Chondrocyte (in vitro differentiated cells): ENCODE measurements at regions not wholly inside any gene's neighbourhood (a gene's known extent, or its start where the extent isn't known, plus 50 kb on each side); places are given as distances from the start of the nearest gene placed in this dataset.

Source experiments
- DNase-seq: peaks from one replicate; pipeline ENCODE4 v3.0.0; 2021; ENCODE audit warnings: mixed read lengths, low spot score
- H3K27ac Mint-ChIP-seq: one replicate; pipeline ENCODE4 v1.8.0; 2021; ENCODE audit warnings: mild to moderate bottlenecking, moderate library complexity, mixed read lengths; ENCODE audit not compliant: unreplicated experiment
- H3K27me3 Mint-ChIP-seq: 2 replicates; pipeline ENCODE4 v1.8.0; 2021; ENCODE audit warnings: low read depth, mixed read lengths
- H3K36me3 Mint-ChIP-seq: 2 replicates; pipeline ENCODE4 v1.8.0; 2021; ENCODE audit warnings: low read depth, mixed read lengths
- H3K4me1 Mint-ChIP-seq: 2 replicates; pipeline ENCODE4 v1.8.0; 2021; ENCODE audit warnings: low read depth, mild to moderate bottlenecking, mixed read lengths
- H3K4me3 Mint-ChIP-seq: one replicate; pipeline ENCODE4 v1.8.0; 2021; ENCODE audit warnings: mild to moderate bottlenecking, moderate library complexity, mixed read lengths; ENCODE audit not compliant: unreplicated experiment
- H3K9me3 Mint-ChIP-seq: 2 replicates; pipeline ENCODE4 v1.8.0; 2021; ENCODE audit warnings: low read depth, mixed read lengths
- TF ChIP-seq, protein P1 (sequence below): fragments of 200-600 bp; sonication (generic); IDR thresholded peaks from 2 replicates; pipeline ENCODE4 v1.5.0; 2021; ENCODE audit warnings: antibody characterized with exemption, mild to moderate bottlenecking, moderate library complexity

DNA sequence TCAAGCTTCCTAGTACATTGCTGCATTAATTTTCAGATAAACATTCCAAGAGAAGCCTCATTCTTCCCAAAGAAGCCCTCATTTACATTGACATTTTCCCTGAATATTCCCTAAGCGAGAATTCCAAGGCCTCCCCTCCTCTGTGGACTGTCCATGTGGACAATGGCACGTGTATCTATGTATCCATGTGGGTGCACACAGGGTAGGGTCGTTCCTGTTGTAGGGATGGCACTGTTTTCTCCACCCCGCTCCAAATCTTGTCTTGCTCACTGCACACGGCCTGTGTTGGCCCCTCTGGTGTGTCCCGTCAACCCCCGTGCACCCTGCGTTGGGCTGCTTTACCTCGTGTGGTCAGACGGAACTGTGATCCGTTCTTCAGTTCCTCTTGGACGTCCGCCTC is 104.7 kb upstream of the IRX2 start:
- Mint-ChIP-seq H3K4me1 (no peaks in the 10 kb centered on the region), H3K27ac (no peak overlapping the region), H3K9me3 (no peaks in the 10 kb centered on the region), H3K4me3 (no peak overlapping the region), H3K36me3 (no peaks in the 10 kb centered on the region), H3K27me3 (no peaks in the 10 kb centered on the region)
- DNase-seq: no peak
- TF ChIP-seq, protein P1, sequence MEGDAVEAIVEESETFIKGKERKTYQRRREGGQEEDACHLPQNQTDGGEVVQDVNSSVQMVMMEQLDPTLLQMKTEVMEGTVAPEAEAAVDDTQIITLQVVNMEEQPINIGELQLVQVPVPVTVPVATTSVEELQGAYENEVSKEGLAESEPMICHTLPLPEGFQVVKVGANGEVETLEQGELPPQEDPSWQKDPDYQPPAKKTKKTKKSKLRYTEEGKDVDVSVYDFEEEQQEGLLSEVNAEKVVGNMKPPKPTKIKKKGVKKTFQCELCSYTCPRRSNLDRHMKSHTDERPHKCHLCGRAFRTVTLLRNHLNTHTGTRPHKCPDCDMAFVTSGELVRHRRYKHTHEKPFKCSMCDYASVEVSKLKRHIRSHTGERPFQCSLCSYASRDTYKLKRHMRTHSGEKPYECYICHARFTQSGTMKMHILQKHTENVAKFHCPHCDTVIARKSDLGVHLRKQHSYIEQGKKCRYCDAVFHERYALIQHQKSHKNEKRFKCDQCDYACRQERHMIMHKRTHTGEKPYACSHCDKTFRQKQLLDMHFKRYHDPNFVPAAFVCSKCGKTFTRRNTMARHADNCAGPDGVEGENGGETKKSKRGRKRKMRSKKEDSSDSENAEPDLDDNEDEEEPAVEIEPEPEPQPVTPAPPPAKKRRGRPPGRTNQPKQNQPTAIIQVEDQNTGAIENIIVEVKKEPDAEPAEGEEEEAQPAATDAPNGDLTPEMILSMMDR: no peak

DNA sequence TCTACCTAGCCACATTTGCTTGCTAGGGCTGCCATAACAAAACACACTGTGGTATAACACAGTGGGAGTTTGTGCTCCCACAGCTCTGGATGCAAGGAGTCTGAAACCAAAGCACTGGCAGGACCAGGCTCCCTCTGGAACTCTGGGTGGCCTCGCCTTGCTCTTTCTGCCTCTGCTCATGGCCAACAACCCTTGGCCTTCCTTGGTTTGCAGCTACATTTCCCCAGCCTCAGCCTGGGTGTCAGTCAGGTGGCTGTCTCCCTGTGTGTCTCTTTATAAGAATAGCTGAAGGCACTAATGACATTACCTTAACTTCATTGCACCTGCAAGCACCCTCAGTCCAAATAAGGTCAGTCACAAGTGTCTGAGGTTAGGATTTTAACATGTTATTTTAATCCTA is 101.0 kb upstream of the IRX2 start:
- Mint-ChIP-seq H3K36me3 (no peaks in the 10 kb centered on the region), H3K27ac (no peak overlapping the region), H3K27me3 (peaks cover 6% of the 10 kb centered on the region), H3K9me3 (no peaks in the 10 kb centered on the region), H3K4me3 (no peak overlapping the region), H3K4me1 (no peaks in the 10 kb centered on the region)
- TF ChIP-seq, protein P1: no peak
- no peak for DNase-seq

DNA sequence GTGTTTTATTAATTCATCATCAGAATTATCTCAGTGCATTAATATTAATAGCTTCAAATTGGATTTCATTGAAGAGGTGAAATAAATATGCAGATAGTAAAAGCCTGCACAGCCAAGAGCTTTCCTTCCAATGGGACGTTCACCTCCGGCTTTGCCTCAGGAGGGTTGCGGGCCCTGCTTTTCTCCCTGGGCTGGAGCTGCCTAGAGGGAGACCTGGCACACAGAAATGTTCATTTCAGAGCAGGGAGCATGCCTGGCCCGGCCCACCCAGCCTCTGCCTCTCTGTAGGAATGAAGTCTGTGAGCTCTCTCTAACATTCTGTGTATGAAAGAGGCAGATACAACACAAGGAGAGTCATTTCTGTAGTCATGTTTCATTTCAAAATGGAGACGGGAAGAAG is 100.4 kb upstream of the IRX2 start:
- TF ChIP-seq, protein P1: no peak
- no peak for DNase-seq
- H3K27me3 Mint-ChIP-seq: peaks cover 6% of the 10 kb centered on the region
- H3K4me1 Mint-ChIP-seq: no peaks in the 10 kb centered on the region
- H3K9me3 Mint-ChIP-seq: no peaks in the 10 kb centered on the region
- no peak overlapping the region for H3K27ac Mint-ChIP-seq
- H3K36me3 Mint-ChIP-seq: no peaks in the 10 kb centered on the region
- H3K4me3 Mint-ChIP-seq: no peak overlapping the region

DNA sequence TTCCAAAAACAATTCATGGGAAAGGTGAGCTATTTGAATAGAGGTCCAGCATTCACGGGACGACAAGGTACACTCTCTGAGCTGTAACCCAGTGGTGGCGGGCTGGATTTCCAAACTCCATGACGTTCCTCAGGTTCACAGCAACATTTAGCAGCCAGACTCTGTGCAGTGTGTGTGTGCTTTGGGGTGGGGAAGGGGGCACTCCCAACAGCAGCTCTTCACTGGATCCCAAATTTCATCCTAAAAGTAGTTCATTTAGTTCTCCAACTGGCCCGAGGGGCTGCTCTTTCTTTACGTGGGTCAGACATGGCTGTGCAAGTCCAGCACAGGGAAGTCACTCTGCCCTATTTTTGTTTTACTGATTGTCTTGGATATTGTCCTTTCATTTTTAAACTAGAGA is 98.0 kb upstream of the IRX2 start:
- DNase-seq: no peak
- TF ChIP-seq, protein P1: no peak
- H3K9me3 Mint-ChIP-seq: no peaks in the 10 kb centered on the region
- peaks cover 6% of the 10 kb centered on the region for H3K27me3 Mint-ChIP-seq
- H3K4me3 Mint-ChIP-seq: no peak overlapping the region
- H3K4me1 Mint-ChIP-seq: no peaks in the 10 kb centered on the region
- no peak overlapping the region for H3K27ac Mint-ChIP-seq
- no peaks in the 10 kb centered on the region for H3K36me3 Mint-ChIP-seq

DNA sequence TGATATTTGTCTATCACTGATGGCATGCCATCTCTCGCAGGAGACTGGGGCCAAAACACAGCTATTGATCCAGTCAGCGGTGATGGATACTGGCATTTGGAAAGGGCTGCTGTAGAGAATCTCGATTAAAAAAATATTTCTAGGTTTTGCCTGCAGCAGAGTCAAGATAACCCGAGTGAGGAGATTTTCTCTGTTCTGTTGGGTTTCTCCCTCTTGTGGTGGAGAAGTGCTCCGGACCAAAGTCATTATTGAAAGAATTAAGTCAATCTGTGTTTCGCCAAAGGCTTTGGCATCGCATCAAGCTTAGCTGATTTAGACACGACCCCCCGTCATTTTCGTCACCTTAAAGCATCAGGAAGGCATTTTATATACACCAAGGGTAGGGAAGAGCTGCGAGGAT is 97.1 kb upstream of the IRX2 start:
- Mint-ChIP-seq H3K4me1 (no peaks in the 10 kb centered on the region), H3K36me3 (no peaks in the 10 kb centered on the region), H3K27ac (no peak overlapping the region), H3K4me3 (no peak overlapping the region), H3K9me3 (no peaks in the 10 kb centered on the region), H3K27me3 (peaks cover 6% of the 10 kb centered on the region)
- TF ChIP-seq, protein P1: peak; percentile 54
- no peak for DNase-seq
